Uterus (tissue), 2 donors: ENCODE measurements at regions not wholly inside any gene's neighbourhood (a gene's known extent, or its start where the extent isn't known, plus 50 kb on each side); places are given as distances from the start of the nearest gene placed in this dataset.

ENCODE experiments used
- POLR2A ChIP-seq, 2 donors: fragments of 450-650 bp; IDR thresholded peaks; one replicate each; pipeline ENCODE4 v1.6.1; 2016; ENCODE audit warnings: antibody characterized with exemption in 2 of 2, mild to moderate bottlenecking in 1 of 2, moderate library complexity in 1 of 2
- TF ChIP-seq, protein P1 (sequence below), 4 experiments: fragments of 200-600 bp in 2 of 4; fragments of 450-650 bp in 2 of 4; sonication (generic) in 2 of 4; IDR thresholded peaks; one replicate each; pipeline ENCODE4 v1.5.1; 2016 to 2019; ENCODE audit warnings: antibody characterized with exemption in 4 of 4, mild to moderate bottlenecking in 2 of 4, moderate library complexity in 1 of 4

DNA sequence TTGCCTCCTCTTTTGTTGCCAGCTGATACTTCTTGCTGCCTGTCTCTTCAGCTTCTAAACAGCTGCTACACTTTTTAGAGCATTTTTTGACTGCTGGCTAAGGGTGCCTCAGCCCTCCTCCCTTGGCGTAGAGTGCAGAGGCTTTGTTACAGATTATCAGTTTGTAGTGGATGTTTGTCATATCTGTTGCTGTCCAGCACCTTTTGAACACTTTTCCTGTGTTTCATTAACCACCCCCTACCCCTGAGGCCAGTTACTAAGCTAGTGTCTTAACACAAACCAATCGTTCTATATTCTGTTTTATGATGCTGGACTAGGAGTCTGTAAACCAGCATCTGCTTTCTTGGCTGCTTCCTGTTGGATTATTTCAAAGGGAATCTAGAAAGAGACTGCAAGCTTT is 441.5 kb downstream of the DNAH5 start:
- TF ChIP-seq POLR2A (IDR thresholded peaks at IDR 0.05): no peak
- TF ChIP-seq, protein P1, sequence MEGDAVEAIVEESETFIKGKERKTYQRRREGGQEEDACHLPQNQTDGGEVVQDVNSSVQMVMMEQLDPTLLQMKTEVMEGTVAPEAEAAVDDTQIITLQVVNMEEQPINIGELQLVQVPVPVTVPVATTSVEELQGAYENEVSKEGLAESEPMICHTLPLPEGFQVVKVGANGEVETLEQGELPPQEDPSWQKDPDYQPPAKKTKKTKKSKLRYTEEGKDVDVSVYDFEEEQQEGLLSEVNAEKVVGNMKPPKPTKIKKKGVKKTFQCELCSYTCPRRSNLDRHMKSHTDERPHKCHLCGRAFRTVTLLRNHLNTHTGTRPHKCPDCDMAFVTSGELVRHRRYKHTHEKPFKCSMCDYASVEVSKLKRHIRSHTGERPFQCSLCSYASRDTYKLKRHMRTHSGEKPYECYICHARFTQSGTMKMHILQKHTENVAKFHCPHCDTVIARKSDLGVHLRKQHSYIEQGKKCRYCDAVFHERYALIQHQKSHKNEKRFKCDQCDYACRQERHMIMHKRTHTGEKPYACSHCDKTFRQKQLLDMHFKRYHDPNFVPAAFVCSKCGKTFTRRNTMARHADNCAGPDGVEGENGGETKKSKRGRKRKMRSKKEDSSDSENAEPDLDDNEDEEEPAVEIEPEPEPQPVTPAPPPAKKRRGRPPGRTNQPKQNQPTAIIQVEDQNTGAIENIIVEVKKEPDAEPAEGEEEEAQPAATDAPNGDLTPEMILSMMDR (IDR thresholded peaks at IDR 0.05): no peak
